ENCODE measurements at regions not wholly inside any gene's neighbourhood (a gene's known extent, or its start where the extent isn't known, plus 50 kb on each side); places are given as distances from the start of the nearest gene placed in this dataset.

GRCh38 chr14:99100497-99101270 lies 171.3 kb downstream of the BCL11B start (continued):
- TF ChIP-seq ZNF780A (CRISPR knock-in tag; IDR thresholded peaks at IDR 0.05): no peak
- no peak for TF ChIP-seq RARG (CRISPR knock-in tag; IDR thresholded peaks at IDR 0.05; ENCODE audit: low read depth)
- TF ChIP-seq, protein P1, sequence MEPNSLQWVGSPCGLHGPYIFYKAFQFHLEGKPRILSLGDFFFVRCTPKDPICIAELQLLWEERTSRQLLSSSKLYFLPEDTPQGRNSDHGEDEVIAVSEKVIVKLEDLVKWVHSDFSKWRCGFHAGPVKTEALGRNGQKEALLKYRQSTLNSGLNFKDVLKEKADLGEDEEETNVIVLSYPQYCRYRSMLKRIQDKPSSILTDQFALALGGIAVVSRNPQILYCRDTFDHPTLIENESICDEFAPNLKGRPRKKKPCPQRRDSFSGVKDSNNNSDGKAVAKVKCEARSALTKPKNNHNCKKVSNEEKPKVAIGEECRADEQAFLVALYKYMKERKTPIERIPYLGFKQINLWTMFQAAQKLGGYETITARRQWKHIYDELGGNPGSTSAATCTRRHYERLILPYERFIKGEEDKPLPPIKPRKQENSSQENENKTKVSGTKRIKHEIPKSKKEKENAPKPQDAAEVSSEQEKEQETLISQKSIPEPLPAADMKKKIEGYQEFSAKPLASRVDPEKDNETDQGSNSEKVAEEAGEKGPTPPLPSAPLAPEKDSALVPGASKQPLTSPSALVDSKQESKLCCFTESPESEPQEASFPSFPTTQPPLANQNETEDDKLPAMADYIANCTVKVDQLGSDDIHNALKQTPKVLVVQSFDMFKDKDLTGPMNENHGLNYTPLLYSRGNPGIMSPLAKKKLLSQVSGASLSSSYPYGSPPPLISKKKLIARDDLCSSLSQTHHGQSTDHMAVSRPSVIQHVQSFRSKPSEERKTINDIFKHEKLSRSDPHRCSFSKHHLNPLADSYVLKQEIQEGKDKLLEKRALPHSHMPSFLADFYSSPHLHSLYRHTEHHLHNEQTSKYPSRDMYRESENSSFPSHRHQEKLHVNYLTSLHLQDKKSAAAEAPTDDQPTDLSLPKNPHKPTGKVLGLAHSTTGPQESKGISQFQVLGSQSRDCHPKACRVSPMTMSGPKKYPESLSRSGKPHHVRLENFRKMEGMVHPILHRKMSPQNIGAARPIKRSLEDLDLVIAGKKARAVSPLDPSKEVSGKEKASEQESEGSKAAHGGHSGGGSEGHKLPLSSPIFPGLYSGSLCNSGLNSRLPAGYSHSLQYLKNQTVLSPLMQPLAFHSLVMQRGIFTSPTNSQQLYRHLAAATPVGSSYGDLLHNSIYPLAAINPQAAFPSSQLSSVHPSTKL (CRISPR knock-in tag; IDR thresholded peaks at IDR 0.05): no peak
- TF ChIP-seq ZNF496 (CRISPR knock-in tag; IDR thresholded peaks at IDR 0.05; ENCODE audit: insufficient replicate concordance): no peak
- no peak for TF ChIP-seq STAG1 (CRISPR knock-in tag; IDR thresholded peaks at IDR 0.05)
- no peak for TF ChIP-seq ZNF724P (CRISPR knock-in tag; IDR thresholded peaks at IDR 0.05; ENCODE audit: borderline replicate concordance)
- TF ChIP-seq ZNF382 (CRISPR knock-in tag; IDR thresholded peaks at IDR 0.05; ENCODE audit: borderline replicate concordance): no peak
- TF ChIP-seq ZNF296 (CRISPR knock-in tag; conservative IDR thresholded peaks at IDR 0.05): no peak
- TF ChIP-seq, protein P2, sequence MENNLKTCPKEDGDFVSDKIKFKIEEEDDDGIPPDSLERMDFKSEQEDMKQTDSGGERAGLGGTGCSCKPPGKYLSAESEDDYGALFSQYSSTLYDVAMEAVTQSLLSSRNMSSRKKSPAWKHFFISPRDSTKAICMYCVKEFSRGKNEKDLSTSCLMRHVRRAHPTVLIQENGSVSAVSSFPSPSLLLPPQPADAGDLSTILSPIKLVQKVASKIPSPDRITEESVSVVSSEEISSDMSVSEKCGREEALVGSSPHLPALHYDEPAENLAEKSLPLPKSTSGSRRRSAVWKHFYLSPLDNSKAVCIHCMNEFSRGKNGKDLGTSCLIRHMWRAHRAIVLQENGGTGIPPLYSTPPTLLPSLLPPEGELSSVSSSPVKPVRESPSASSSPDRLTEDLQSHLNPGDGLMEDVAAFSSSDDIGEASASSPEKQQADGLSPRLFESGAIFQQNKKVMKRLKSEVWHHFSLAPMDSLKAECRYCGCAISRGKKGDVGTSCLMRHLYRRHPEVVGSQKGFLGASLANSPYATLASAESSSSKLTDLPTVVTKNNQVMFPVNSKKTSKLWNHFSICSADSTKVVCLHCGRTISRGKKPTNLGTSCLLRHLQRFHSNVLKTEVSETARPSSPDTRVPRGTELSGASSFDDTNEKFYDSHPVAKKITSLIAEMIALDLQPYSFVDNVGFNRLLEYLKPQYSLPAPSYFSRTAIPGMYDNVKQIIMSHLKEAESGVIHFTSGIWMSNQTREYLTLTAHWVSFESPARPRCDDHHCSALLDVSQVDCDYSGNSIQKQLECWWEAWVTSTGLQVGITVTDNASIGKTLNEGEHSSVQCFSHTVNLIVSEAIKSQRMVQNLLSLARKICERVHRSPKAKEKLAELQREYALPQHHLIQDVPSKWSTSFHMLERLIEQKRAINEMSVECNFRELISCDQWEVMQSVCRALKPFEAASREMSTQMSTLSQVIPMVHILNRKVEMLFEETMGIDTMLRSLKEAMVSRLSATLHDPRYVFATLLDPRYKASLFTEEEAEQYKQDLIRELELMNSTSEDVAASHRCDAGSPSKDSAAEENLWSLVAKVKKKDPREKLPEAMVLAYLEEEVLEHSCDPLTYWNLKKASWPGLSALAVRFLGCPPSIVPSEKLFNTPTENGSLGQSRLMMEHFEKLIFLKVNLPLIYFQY (CRISPR knock-in tag; IDR thresholded peaks at IDR 0.05; ENCODE audit: borderline replicate concordance): no peak
- TF ChIP-seq SIX1 (CRISPR knock-in tag; IDR thresholded peaks at IDR 0.05; ENCODE audit: borderline replicate concordance): no peak

Measured in HepG2 (cell line).